Right renal cortex interstitium (tissue), 3 donors: ENCODE measurements at regions not wholly inside any gene's neighbourhood (a gene's known extent, or its start where the extent isn't known, plus 50 kb on each side); places are given as distances from the start of the nearest gene placed in this dataset.
A peak's percentile ranks its signal among the peaks of the same experiment; 100 is the strongest.

Experiments used
- DNase-seq, 3 donors: peaks; one replicate each; pipeline ENCODE4 v3.0.0-alpha.2; 2013; ENCODE audit warnings: low read depth in 3 of 3, low spot score in 2 of 3

- DNase-seq = no peak
These were observed 63.4 kb upstream of the FBRSL1 start for GRCh38 chr12:132426349-132427173.

- DNase-seq = no peak
These were observed 65.1 kb upstream of the FBRSL1 start for GRCh38 chr12:132424811-132425210.

DNA sequence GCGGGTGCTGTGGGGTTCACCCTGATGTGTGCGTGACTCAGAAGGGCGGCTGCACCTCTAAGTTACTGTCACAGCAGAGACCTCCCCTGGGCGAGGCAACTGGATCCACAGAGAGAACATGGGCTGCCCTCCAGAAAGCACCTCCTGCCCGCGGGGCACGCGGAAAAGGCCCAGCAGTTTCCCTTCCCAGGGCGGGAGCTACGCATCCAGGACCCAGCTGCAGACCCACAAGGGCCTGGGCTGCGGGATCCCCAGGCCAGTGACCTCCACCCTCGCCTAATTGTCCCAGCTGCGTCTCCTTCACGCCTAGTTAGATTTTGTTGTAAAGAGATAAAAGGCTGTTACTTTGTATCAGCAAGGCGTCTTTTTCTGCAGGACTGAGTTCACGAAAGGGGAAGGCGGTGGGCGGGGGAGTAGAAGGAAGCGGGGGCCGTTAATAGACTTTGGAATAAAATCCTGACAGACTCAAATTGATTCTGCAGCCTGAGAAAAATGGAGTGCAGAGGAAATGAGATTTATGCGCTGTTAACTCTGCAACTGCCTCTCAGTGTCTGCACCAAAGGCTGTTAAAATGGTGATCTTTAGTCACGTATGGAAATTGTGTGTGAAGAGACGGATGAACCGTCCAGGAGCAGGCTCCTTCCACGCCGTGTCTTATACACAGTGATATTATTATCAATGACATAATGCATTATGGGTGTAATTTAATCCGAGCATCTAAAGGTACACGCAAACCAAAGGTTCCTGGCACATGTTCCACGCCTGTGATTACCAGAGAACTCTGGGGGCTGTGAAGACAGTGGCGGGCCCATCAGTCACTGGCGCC, 65.9 kb upstream of the FBRSL1 start:
- DNase-seq = peak in 1 of 3 donors; percentile 75

GRCh38 chr12:132423251-132423819, 66.6 kb upstream of the FBRSL1 start:
- DNase-seq = no peak

DNA sequence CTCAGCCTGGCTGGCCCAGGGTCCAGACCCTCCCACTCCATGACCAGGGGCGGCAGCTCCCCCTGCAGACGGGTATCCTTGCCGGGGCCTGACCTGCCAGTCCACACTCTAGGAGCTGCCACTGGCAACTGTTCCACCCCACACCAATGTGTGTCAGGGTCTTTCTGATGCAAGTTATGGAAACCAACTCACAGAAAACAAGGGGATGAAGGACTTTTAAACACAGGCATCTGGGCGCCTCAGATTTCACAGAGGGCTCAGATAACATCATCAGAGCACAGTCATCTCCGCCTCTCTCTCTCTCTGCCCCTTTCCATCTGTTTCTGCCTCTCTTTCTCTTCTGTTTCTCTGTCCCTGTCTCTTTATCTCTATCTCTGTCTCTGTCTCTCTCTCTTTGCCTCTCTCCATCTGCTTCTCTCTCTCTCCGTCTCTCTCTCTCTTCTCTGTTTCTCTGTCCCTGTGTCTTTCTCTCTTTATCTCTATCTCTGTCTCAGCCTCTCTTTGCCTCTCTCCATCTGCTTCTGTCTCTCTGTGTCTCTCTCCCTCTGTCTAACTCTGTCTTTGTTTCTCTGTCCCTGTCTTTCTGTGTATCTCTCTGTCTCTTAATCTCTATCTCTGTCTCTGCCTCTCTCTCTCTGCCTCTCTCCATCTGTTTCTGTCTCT, 67.4 kb upstream of the FBRSL1 start:
- no peak for DNase-seq

DNA sequence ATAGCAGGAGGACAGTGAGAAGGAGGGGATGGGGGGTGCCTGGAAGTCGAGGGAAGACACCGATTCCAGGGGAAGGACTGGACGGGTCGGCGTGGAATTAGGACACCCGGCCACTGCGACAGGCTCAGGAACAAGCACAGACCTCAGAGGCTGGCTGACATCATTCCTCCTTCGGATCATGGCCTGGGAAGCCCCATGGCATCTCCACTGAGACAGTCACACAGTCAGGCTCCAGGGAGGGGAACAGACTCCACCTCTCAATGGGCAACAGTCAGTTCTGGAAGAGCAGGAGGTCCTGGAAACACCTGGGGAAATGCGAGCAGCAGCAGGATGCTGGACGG, 67.9 kb upstream of the FBRSL1 start:
- DNase-seq = no peak

GRCh38 chr12:132419631-132420246, 70.2 kb upstream of the FBRSL1 start:
- no peak for DNase-seq

DNA sequence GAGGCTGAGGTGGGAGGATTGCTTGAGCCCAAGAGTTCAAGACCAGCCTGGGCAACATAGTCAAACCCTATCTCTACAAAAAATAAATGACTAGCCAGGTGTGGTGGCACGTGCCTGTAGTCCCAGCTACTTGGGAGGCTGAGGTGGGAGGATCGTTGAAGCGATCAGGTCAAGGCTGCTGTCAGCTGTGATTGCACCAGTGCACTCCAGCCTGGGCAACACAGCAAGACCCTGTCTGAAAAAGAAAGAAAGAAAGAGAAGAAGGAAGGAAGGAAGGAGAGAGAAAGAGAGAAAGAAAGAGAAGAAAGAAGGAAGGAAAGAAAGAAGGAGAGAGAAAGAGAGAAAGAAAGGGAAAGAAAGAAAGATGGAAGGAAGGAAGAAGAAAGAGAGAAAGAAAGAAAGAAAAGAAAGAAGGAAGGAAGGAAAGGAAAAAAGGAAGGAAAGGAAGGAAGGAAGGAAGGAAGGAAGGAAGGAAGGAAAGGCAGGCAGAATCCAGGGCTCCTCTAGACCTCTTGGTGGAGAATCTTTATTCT, 71.5 kb upstream of the FBRSL1 start:
- DNase-seq = no peak

- DNase-seq = no peak
These were observed 72.2 kb upstream of the FBRSL1 start for GRCh38 chr12:132417741-132418140.

DNA sequence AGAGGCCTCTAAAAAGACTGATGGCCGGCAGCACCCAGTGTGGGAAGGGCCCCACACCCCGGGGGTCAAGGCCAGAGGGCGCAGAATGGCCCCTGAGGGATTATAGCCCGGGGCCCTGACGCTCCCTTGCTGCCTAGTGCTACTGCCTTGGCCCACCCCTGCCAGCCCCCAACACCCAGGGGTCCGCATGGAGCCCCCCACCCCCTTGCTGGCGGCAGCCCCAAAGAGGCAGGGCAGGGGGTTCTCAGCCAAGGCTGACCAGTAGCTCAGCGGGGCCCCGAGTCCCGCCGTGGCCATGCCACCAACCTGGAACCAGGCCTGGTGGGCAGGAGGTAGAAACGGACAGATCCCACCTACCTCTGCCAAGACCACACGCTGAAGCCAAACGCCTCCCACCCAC, 73.1 kb upstream of the FBRSL1 start:
- no peak for DNase-seq

DNA sequence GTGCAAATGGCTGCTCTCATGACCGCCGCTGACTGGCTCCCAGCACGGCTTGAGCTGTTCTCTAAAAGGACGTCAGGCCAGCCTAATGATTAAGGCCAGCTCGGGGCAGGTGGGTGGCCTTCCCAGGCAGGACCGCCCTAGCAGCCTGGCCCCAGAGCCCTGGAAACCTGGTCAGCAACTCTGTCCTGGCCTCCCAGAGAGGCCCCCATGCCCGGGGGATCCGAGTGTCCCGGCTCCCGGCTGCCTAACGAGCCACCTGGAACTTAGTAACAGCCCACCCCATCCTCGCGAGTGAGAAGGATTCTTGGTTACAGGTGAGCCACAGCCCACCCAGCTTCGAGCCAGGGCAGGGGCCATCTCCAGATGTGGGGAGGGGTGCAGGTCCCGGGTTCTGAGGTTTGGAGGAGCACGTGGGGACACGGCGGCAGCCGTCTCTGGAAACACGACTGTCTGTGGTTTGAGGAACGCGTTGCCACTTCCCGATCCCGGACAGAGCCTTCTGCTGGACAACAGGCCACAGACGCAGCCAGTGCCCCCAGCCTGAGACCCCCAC, 73.8 kb upstream of the FBRSL1 start:
- no peak for DNase-seq

DNA sequence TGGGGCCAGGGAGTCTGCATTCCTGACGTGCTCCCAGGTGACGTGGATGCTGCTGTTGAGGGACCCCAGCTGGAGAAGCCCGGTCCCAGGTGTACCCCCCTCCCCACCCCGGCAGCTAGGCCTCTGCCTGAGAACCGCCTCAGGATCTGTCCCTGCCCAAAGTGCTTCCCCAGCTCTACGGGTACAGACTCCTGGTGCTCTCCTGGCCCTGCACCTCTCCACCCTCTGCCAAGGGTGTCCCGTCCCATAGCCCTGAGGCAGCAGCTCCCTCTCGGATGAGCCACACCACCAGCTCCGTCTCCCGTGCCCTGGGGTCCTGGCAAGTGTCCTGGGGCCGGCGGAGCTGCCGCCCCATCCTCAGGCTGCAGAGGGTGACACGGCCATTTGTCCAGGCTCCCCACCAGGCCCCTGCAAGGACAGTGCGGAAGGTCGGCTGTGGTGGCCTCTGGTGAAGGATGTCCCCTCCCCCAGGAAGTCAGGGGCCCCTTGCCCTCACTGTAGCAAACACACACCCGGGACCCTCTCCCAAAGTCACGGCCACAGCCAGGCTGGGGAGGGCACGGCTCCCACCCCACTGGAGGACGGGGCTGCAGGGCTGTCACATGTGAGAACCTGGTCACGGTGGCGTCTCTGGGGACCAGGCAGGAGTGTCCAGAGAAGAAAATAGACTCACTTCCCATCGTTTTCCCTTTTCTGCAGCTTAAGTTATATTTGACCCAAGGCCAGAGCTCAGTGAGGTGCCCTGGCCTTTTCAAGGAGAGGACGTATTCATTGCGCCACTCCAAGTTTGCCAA, 74.4 kb upstream of the FBRSL1 start:
- no peak for DNase-seq

DNA sequence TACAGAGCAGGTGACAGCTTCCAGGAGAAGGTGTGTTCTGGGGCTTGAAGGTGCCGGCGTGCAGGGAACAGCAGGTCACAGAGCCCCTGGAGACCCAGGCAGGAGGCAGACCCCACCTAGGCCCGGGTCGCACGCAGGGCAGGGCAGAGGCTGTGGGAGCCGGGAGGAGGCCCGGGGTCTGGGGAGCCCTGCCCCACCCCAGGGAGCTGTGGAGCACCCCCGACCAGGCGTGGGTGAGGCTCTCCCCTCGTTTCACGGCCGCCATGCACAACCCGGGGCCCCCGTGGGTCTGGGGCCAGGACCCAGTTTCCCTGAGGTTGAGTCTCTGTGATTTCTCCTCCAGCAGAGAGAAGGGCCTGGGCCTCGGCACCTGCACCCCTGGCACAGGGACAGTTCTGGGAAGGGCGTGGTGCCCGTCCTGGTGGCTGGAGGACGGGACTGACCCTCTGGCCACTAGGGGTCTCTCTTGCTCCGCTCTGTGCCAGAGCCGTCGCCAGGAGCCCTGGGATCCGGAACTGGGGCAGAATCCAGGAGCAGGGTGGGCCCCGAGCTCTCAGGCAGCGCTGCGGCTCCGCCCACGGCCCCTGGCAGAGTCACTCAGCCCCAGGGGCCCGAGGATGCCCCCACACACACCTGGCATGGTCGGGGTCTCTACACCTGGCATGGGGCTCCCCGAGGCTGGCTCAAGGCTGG, 75.2 kb upstream of the FBRSL1 start:
- DNase-seq = no peak

- DNase-seq = no peak
These were observed 75.9 kb upstream of the FBRSL1 start for GRCh38 chr12:132413931-132414588.

- DNase-seq = no peak
These were observed 78.5 kb upstream of the FBRSL1 start for GRCh38 chr12:132411457-132411856.

GRCh38 chr12:132410849-132411248, 79.1 kb upstream of the FBRSL1 start:
- DNase-seq = no peak

DNA sequence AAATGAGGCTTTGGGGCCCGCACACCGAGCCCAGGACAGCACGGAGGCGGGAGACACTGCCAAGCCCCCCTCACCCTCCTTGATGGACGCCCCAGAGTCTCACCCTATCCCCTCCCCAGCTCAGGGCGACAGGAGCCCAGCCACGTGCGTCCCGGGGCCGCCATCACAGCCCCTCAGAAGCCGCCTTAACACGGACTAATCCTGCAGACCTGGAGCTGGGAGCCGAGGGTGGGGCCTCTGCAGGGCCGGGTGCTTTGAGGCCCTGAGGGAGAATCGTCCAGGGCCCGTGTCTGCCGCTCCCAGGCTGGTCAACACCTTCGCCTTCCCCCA, 79.7 kb upstream of the FBRSL1 start:
- no peak for DNase-seq

DNA sequence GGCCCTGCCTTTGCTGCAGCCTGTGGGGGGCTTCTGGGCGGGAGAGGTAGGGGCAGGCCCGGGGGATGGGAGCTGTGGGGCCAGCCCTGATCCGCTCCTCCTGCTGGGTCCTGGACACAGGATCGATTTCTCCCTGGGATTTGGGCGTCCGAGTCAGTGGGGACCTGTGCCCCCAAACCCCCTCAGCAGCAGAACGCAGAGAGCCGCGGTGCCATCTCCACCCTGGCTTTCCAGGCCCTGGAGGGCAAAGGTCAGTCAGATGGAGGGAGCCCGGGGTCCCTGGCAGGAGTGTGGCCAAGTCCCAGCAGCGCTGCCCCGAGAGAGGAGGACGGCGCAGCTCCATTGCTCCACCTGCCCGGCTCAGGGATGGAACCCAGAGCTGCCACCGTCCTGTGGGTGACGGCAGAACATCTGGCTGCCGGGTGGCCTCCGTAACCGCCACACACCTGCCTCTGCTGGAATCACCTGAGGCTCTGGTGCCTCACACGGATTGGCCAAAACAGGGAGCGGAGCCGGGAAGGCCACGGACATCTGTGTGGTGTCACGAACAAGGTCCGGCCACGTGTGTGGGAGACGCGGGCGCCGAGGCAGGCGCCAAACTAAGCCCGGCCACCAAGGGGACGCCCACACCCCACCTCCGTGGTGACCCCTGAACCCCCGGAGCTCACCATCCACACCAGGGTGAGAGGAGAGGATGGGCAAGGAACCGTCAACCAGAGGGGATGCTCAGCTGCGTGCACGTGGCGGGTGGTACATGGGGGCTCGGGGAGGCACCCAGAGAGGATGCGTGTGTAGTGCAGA, 80.3 kb upstream of the FBRSL1 start:
- no peak for DNase-seq
